IMR-90 (cell line): ENCODE measurements at regions not wholly inside any gene's neighbourhood (a gene's known extent, or its start where the extent isn't known, plus 50 kb on each side); places are given as distances from the start of the nearest gene placed in this dataset.

Experiments
- ATAC-seq: fragments of 200-7000 bp; cut with Tn5 transposase; 2 replicates; pipeline ENCODE4 v1.9.1; 2020; ENCODE audit warnings: low read depth, mild to moderate bottlenecking, moderate library complexity
- BruUV-seq: library from RNA; stranded (reverse); fragments of 400-500 nt; replicated peaks from 2 replicates; lab custom pipeline; 2021; lab: Mats Ljungman, UMichigan
- CTCF ChIA-PET: fragments of 300-600 bp; formaldehyde crosslinking; extraction: SDS; loops from one replicate; lab custom pipeline; 2021; ENCODE audit warnings: antibody characterized with exemption; lab: Yijun Ruan, JAX
- POLR2A ChIA-PET: fragments of 300-600 bp; sonication (Branson Sonifier 250); formaldehyde crosslinking; loops from one replicate; lab custom pipeline; 2022; ENCODE audit warnings: antibody characterized with exemption; ENCODE audit not compliant: unreplicated experiment; lab: Charles Lee
- DNase-seq: peaks from one replicate; pipeline ENCODE4 v3.0.0; 2013
- H2AFZ ChIP-seq: replicated peaks from 2 replicates; pipeline ENCODE3; 2013; ENCODE audit warnings: low read length, mild to moderate bottlenecking; ENCODE audit not compliant: poor library complexity
- H2AK5ac ChIP-seq: 2 replicates; pipeline ENCODE4 v1.6.1; 2013; ENCODE audit warnings: low read depth, low read length, inconsistent platforms
- H2AK9ac ChIP-seq: replicated peaks from 2 replicates; pipeline ENCODE3; 2013; ENCODE audit warnings: mild to moderate bottlenecking, low read depth, low read length, moderate library complexity; ENCODE audit not compliant: poor library complexity
- H2BK120ac ChIP-seq: 2 replicates; pipeline ENCODE4 v1.6.1; 2013; ENCODE audit warnings: low read depth, low read length, inconsistent platforms
- H2BK15ac ChIP-seq: 3 replicates; pipeline ENCODE4 v1.6.1; 2013; ENCODE audit warnings: low read depth, low read length, inconsistent platforms
- H2BK20ac ChIP-seq: 2 replicates; pipeline ENCODE4 v1.6.1; 2013; ENCODE audit warnings: low read depth, mild to moderate bottlenecking, inconsistent platforms, low read length, moderate library complexity
- H2BK5ac ChIP-seq: 2 replicates; pipeline ENCODE4 v1.6.1; 2013; ENCODE audit warnings: mild to moderate bottlenecking, low read depth, low read length, inconsistent platforms; ENCODE audit not compliant: poor library complexity, severe bottlenecking
- H3K14ac ChIP-seq: replicated peaks from 2 replicates; pipeline ENCODE4 v1.6.1; 2013; ENCODE audit warnings: low read depth, low read length, inconsistent platforms
- H3K18ac ChIP-seq: 2 replicates; pipeline ENCODE4 v1.6.1; 2013; ENCODE audit warnings: low read depth, low read length, control low read depth
- H3K23ac ChIP-seq: 2 replicates; pipeline ENCODE4 v1.6.1; 2013; ENCODE audit warnings: low read depth, low read length, inconsistent platforms
- H3K27ac ChIP-seq: 2 replicates; pipeline ENCODE4 v1.5.1; 2013; ENCODE audit warnings: mild to moderate bottlenecking, control low read depth, low read length; ENCODE audit not compliant: insufficient read depth
- H3K27me3 ChIP-seq: 2 replicates; pipeline ENCODE4 v1.6.1; 2013; ENCODE audit warnings: low read length; ENCODE audit not compliant: control insufficient read depth, insufficient read depth
- H3K36me3 ChIP-seq: 2 replicates; pipeline ENCODE4 v1.6.1; 2013; ENCODE audit warnings: low read length, mixed read lengths; ENCODE audit not compliant: control insufficient read depth, insufficient read depth
- H3K4ac ChIP-seq: 2 replicates; pipeline ENCODE4 v1.6.1; 2013; ENCODE audit warnings: low read depth, low read length, inconsistent platforms
- H3K4me1 ChIP-seq: 2 replicates; pipeline ENCODE4 v1.6.1; 2013; ENCODE audit warnings: low read length, mixed read lengths; ENCODE audit not compliant: control insufficient read depth, insufficient read depth
- H3K4me2 ChIP-seq: 2 replicates; pipeline ENCODE4 v1.6.1; 2013; ENCODE audit warnings: low read depth, mild to moderate bottlenecking, control low read depth, low read length, moderate library complexity
- H3K4me3 ChIP-seq: 2 replicates; pipeline ENCODE4 v1.5.1; 2013; ENCODE audit warnings: low read depth, mild to moderate bottlenecking, control low read depth, low read length, moderate library complexity; ENCODE audit not compliant: insufficient read depth
- H3K56ac ChIP-seq: 2 replicates; pipeline ENCODE4 v1.6.1; 2013; ENCODE audit warnings: low read length, inconsistent platforms; ENCODE audit not compliant: insufficient read depth; ENCODE audit errors: extremely low read depth
- H3K79me1 ChIP-seq, 2 experiments: 2 replicates each; pipeline ENCODE4 v1.6.1; 2013; ENCODE audit warnings: low read length in 2 of 2, inconsistent platforms in 1 of 2, low read depth in 1 of 2
- H3K9ac ChIP-seq: 2 replicates; pipeline ENCODE4 v1.6.1; 2013; ENCODE audit warnings: low read depth, low read length, control low read depth
- H3K9me1 ChIP-seq: 2 replicates; pipeline ENCODE4 v1.6.1; 2013; ENCODE audit warnings: low read length, inconsistent platforms; ENCODE audit not compliant: insufficient read depth
- H3K9me3 ChIP-seq: 2 replicates; pipeline ENCODE4 v1.6.1; 2013; ENCODE audit warnings: low read length; ENCODE audit not compliant: control insufficient read depth, insufficient read depth
- H4K20me1 ChIP-seq: 2 replicates; pipeline ENCODE4 v1.6.1; 2013; ENCODE audit warnings: low read length, inconsistent platforms; ENCODE audit not compliant: insufficient read depth
- H4K5ac ChIP-seq: 2 replicates; pipeline ENCODE4 v1.6.1; 2013; ENCODE audit warnings: mild to moderate bottlenecking, low read depth, low read length, control low read depth
- H4K8ac ChIP-seq, 2 experiments: 2 replicates each; pipeline ENCODE4 v1.6.1; 2013; ENCODE audit warnings: low read depth in 2 of 2, low read length in 2 of 2, control low read depth in 1 of 2, inconsistent platforms in 1 of 2
- H4K91ac ChIP-seq: 2 replicates; pipeline ENCODE4 v1.6.1; 2013; ENCODE audit warnings: low read depth, low read length, inconsistent platforms; ENCODE audit not compliant: insufficient read depth
- BHLHE40 ChIP-seq: fragments of 150-350 bp; IDR thresholded peaks from 2 replicates; pipeline ENCODE4 v1.6.1; 2016; ENCODE audit warnings: mild to moderate bottlenecking, low read depth, low read length
- CEBPB ChIP-seq: IDR thresholded peaks from 2 replicates; pipeline ENCODE4 v1.6.1; 2012; ENCODE audit warnings: low read depth, low read length, improper control_type of control experiment
- CHD1 ChIP-seq: IDR thresholded peaks from 2 replicates; pipeline ENCODE4 v1.6.1; 2012; ENCODE audit warnings: low read depth, low read length, improper control_type of control experiment
- FOS ChIP-seq: fragments of 150-350 bp; IDR thresholded peaks from 2 replicates; pipeline ENCODE4 v1.6.1; 2016; ENCODE audit warnings: low read depth, low read length
- MAFK ChIP-seq: IDR thresholded peaks from 2 replicates; pipeline ENCODE4 v1.6.1; 2012; ENCODE audit warnings: low read depth, low read length, improper control_type of control experiment
- MXI1 ChIP-seq: IDR thresholded peaks from 2 replicates; pipeline ENCODE4 v1.6.1; 2012; ENCODE audit warnings: low read depth, mild to moderate bottlenecking, low read length, moderate library complexity, borderline replicate concordance
- POLR2A ChIP-seq: IDR thresholded peaks from 2 replicates; pipeline ENCODE4 v1.6.1; 2012; ENCODE audit warnings: mild to moderate bottlenecking, low read depth, low read length
- RAD21 ChIP-seq: IDR thresholded peaks from 2 replicates; pipeline ENCODE4 v1.6.1; 2012; ENCODE audit warnings: low read length, improper control_type of control experiment
- RCOR1 ChIP-seq: IDR thresholded peaks from 2 replicates; pipeline ENCODE4 v1.6.1; 2012; ENCODE audit warnings: mild to moderate bottlenecking, low read length, improper control_type of control experiment; ENCODE audit not compliant: insufficient replicate concordance
- RFX5 ChIP-seq: IDR thresholded peaks from 2 replicates; pipeline ENCODE4 v1.8.0; 2012; ENCODE audit warnings: low read depth, mild to moderate bottlenecking, low read length, moderate library complexity
- SMC3 ChIP-seq: fragments of 150-350 bp; IDR thresholded peaks from 2 replicates; pipeline ENCODE4 v1.6.1; 2016; ENCODE audit warnings: low read depth, mild to moderate bottlenecking, antibody characterized with exemption, low read length, moderate library complexity
- WGBS, 2 experiments: methylation state at CpG; one replicate each; pipeline versions ENCODE4 v1.1.5 to v1.1.7; 2013; ENCODE audit warnings: missing lambda C conversion rate in 2 of 2; ENCODE audit not compliant: insufficient read length in 1 of 2; ENCODE audit errors: extremely low coverage in 2 of 2; 5-methylcytosine and 5-hydroxymethylcytosine counted together
- dilution Hi-C: fragments of 300-500 bp; cut with HindIII; formaldehyde crosslinking; loops from one replicate; pipeline ENCODE4 v1.14.3; 2018; ENCODE audit warnings: low sequenced_read_pairs; ENCODE audit not compliant: unreplicated experiment
- in situ Hi-C: fragments of 300-500 bp; cut with MboI; formaldehyde crosslinking; loops from 3 replicates; pipeline ENCODE4 v1.14.3; 2019; ENCODE audit warnings: low sequenced_read_pairs, inconsistent platforms, mixed read lengths
- intact Hi-C: fragments of 100-400 bp; cut with micrococcal nuclease; formaldehyde crosslinking; loops from 2 replicates; pipeline ENCODE4 v1.10.0; 2022
- TF ChIP-seq, protein P1 (sequence below): fragments of 150-350 bp; IDR thresholded peaks from 2 replicates; pipeline ENCODE4 v1.6.1; 2016; ENCODE audit warnings: low read depth, mild to moderate bottlenecking, low read length, moderate library complexity, borderline replicate concordance
- TF ChIP-seq, protein P2 (sequence below): fragments of 150-350 bp; IDR thresholded peaks from 2 replicates; pipeline ENCODE4 v1.6.1; 2017; ENCODE audit warnings: mild to moderate bottlenecking, antibody characterized with exemption, low read length, low read depth

- no peak overlapping the region for H3K4ac ChIP-seq
- no peaks in the 10 kb centered on the region; the same call in 1 of the 2 replicates for H3K4me1 ChIP-seq
- no peak overlapping the region for H4K8ac ChIP-seq
- POLR2A ChIA-PET: no interaction called here
- TF ChIP-seq SMC3 (no peak), BHLHE40 (no peak), RAD21 (no peak), CEBPB (no peak), RCOR1 (no peak), MXI1 (no peak), CHD1 (no peak), MAFK (no peak), FOS (no peak), RFX5 (no peak), POLR2A (no peak)
- TF ChIP-seq, protein P1, sequence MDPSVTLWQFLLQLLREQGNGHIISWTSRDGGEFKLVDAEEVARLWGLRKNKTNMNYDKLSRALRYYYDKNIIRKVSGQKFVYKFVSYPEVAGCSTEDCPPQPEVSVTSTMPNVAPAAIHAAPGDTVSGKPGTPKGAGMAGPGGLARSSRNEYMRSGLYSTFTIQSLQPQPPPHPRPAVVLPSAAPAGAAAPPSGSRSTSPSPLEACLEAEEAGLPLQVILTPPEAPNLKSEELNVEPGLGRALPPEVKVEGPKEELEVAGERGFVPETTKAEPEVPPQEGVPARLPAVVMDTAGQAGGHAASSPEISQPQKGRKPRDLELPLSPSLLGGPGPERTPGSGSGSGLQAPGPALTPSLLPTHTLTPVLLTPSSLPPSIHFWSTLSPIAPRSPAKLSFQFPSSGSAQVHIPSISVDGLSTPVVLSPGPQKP: no peak
- TF ChIP-seq, protein P2, sequence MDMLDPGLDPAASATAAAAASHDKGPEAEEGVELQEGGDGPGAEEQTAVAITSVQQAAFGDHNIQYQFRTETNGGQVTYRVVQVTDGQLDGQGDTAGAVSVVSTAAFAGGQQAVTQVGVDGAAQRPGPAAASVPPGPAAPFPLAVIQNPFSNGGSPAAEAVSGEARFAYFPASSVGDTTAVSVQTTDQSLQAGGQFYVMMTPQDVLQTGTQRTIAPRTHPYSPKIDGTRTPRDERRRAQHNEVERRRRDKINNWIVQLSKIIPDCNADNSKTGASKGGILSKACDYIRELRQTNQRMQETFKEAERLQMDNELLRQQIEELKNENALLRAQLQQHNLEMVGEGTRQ: no peak
- no peak overlapping the region for H3K4me3 ChIP-seq
- no peak for DNase-seq
- H2AK9ac ChIP-seq: no peak overlapping the region
- H2BK120ac ChIP-seq: no peak overlapping the region
- no peak overlapping the region for H3K56ac ChIP-seq
- CTCF ChIA-PET: no interaction called here
- no peak overlapping the region for H2AFZ ChIP-seq
- no peak overlapping the region for H2AK5ac ChIP-seq
- no peak overlapping the region for H2BK15ac ChIP-seq
- H3K27me3 ChIP-seq: peaks cover 16% of the 10 kb centered on the region
- H3K79me1 ChIP-seq: no peaks in the 10 kb centered on the region
- no peaks in the 10 kb centered on the region for H3K36me3 ChIP-seq
- H3K9ac ChIP-seq: no peak overlapping the region
- no peak overlapping the region for H3K18ac ChIP-seq
- H4K91ac ChIP-seq: no peak overlapping the region
- H2BK5ac ChIP-seq: no peak overlapping the region
- BruUV-seq: no TSS peak
- no peaks in the 10 kb centered on the region for H3K9me3 ChIP-seq
- no peak overlapping the region for H4K5ac ChIP-seq
- no peaks in the 10 kb centered on the region for H4K20me1 ChIP-seq
- intact Hi-C loops (no loop called here), in situ Hi-C loops (no loop called here), dilution Hi-C loops (no loop called here)
- H2BK20ac ChIP-seq: no peak overlapping the region
- no peak for ATAC-seq
- H3K27ac ChIP-seq: no peak overlapping the region
- H3K14ac ChIP-seq: no peak overlapping the region
- H3K23ac ChIP-seq: no peak overlapping the region
- H3K4me2 ChIP-seq: no peak overlapping the region
- no peaks in the 10 kb centered on the region for H3K9me1 ChIP-seq
- 80% methylated on average over 1 of the region's 5 CpGs; no CpG with 5 or more reads in 1 of the 2 experiments for WGBS, 2 experiments
These were observed 206.2 kb upstream of the CADM1 start for GRCh38 chr11:115710426-115710825.
